HFFc6 (cell line): ENCODE measurements at regions not wholly inside any gene's neighbourhood (a gene's known extent, or its start where the extent isn't known, plus 50 kb on each side); places are given as distances from the start of the nearest gene placed in this dataset.

ENCODE experiments used
- DNase-seq: peaks from one replicate; pipeline ENCODE4 v3.0.0-alpha.2; 2018
- H3K27ac Mint-ChIP-seq: 2 replicates; pipeline ENCODE4 v1.8.0; 2020; ENCODE audit warnings: mild to moderate bottlenecking, mixed read lengths
- H3K27me3 Mint-ChIP-seq: 2 replicates; pipeline ENCODE4 v1.8.0; 2021; ENCODE audit warnings: mild to moderate bottlenecking, moderate library complexity, mixed read lengths; ENCODE audit not compliant: insufficient read depth
- H3K36me3 Mint-ChIP-seq: 2 replicates; pipeline ENCODE4 v1.8.0; 2021; ENCODE audit warnings: low read depth, mixed read lengths
- H3K4me1 Mint-ChIP-seq: 2 replicates; pipeline ENCODE4 v1.8.0; 2020; ENCODE audit warnings: low read depth, mixed read lengths
- H3K4me3 Mint-ChIP-seq: 2 replicates; pipeline ENCODE4 v1.8.0; 2020; ENCODE audit warnings: mild to moderate bottlenecking, moderate library complexity, mixed read lengths
- H3K9me3 Mint-ChIP-seq: 2 replicates; pipeline ENCODE4 v1.8.0; 2020; ENCODE audit warnings: mild to moderate bottlenecking, mixed read lengths
- TF ChIP-seq, protein P1 (sequence below): fragments of 200-600 bp; sonication (generic); IDR thresholded peaks from 2 replicates; pipeline ENCODE4 v1.5.0; 2021; ENCODE audit warnings: antibody characterized with exemption, mild to moderate bottlenecking

DNA sequence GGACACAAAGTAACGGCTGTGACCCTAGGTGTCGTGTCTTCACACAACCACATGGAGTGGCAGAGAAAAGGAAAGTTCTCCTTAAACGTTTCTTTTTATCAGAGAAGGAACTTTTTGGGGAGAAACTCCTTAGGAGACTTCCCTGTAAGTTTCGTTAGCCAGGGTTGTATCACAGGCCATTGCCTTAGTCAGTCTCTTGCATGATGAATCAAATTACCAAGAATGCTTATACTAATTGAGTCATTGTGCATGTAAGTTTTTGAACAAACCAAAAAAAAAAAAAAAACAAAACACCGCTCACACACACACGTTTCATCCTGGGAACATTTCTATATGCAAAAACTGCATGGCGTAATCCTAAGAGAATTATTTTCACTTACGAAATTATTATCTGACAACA, 150.4 kb upstream of the SATB1 start:
- DNase-seq: no peak
- H3K4me3 Mint-ChIP-seq: no peak overlapping the region
- peaks cover 4% of the 10 kb centered on the region; the same call in 1 of the 2 replicates for H3K36me3 Mint-ChIP-seq
- H3K27ac Mint-ChIP-seq: no peak overlapping the region
- TF ChIP-seq, protein P1, sequence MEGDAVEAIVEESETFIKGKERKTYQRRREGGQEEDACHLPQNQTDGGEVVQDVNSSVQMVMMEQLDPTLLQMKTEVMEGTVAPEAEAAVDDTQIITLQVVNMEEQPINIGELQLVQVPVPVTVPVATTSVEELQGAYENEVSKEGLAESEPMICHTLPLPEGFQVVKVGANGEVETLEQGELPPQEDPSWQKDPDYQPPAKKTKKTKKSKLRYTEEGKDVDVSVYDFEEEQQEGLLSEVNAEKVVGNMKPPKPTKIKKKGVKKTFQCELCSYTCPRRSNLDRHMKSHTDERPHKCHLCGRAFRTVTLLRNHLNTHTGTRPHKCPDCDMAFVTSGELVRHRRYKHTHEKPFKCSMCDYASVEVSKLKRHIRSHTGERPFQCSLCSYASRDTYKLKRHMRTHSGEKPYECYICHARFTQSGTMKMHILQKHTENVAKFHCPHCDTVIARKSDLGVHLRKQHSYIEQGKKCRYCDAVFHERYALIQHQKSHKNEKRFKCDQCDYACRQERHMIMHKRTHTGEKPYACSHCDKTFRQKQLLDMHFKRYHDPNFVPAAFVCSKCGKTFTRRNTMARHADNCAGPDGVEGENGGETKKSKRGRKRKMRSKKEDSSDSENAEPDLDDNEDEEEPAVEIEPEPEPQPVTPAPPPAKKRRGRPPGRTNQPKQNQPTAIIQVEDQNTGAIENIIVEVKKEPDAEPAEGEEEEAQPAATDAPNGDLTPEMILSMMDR: no peak
- H3K4me1 Mint-ChIP-seq: no peaks in the 10 kb centered on the region
- peaks cover 35% of the 10 kb centered on the region for H3K9me3 Mint-ChIP-seq
- peaks cover 5% of the 10 kb centered on the region for H3K27me3 Mint-ChIP-seq

DNA sequence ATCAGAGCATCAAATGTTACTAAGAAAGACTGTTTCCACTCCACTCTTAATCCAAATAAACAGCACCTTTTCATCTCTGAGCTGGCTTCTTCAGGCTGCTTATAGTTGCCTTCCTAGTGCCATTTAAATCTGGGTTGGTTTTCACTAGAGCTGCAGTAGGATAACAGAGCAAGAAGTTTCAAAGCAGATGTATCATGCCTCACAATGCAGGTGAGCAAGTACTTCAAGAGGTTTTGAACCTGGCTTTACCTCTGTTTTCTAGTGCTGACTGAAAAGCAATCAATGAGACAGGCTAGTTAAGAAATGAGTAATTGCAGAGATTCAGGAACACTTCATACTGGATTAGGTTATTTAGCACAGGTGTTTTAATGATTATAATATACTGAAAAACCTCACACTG, 147.7 kb upstream of the SATB1 start:
- Mint-ChIP-seq H3K36me3 (peaks cover 4% of the 10 kb centered on the region; the same call in 1 of the 2 replicates), H3K27me3 (peaks cover 5% of the 10 kb centered on the region), H3K27ac (no peak overlapping the region), H3K4me3 (no peak overlapping the region), H3K9me3 (peaks cover 42% of the 10 kb centered on the region), H3K4me1 (no peaks in the 10 kb centered on the region)
- DNase-seq: no peak
- TF ChIP-seq, protein P1: no peak

DNA sequence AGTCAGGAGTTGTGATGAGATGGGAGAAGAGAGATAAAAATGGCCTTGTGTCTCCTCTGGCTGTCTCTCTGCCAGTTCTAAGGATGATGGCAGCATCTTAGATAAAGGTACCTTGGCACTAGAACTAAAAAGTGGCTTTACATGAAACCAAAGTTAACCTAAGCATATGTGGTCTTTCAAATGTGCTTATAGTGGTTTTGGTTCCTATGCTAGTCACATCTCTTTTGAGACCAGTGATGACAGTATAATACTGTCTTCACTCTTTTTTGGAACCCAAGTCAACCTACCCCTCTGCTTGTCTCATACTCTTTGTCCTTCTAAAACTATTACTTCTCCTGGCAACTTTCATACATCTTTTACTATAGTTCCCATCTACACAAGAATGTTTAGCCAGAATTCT, 142.2 kb upstream of the SATB1 start:
- no peak for DNase-seq
- no peaks in the 10 kb centered on the region for H3K4me1 Mint-ChIP-seq
- H3K4me3 Mint-ChIP-seq: no peak overlapping the region
- no peak overlapping the region for H3K27ac Mint-ChIP-seq
- peaks cover 32% of the 10 kb centered on the region for H3K9me3 Mint-ChIP-seq
- no peaks in the 10 kb centered on the region for H3K36me3 Mint-ChIP-seq
- no peaks in the 10 kb centered on the region for H3K27me3 Mint-ChIP-seq
- TF ChIP-seq, protein P1: no peak

DNA sequence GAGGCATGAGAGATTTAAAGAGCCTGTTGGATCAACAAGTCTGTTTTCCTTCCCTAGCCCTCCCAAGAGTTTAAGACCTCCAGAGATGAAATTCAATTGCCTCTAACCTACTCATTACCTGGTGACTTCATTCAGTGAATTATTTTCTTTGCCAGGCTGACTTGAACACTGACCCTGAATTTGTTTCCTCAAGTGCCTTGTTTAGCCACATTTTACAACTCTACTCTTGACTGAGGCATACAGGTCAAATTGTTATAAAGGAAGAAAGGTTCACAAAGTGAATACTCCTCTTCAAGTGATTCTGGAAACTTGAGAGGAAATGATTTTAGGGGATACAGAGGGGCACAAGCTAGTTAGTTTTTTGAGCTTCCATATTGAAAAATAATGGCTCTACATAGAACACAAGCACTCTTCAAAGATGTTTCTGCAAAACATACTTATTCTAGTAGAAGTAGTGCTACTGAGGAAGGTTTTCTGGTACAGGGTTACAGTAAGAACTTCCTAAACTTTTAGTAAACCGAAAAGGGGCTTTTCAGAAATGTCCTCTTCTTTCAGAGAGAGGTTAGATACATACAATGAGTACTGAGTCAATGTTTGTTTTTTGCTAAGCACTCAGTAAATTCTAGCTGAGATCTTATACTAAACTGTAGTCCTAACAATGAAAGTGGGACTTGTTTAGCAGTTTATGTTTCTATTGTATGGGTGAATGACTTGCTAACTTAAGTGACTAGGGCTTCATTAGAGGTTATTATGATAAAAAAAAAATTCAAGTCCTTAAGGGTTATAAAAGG, 137.4 kb upstream of the SATB1 start:
- no peaks in the 10 kb centered on the region for H3K36me3 Mint-ChIP-seq
- TF ChIP-seq, protein P1: no peak
- H3K27me3 Mint-ChIP-seq: no peaks in the 10 kb centered on the region; the same call in 1 of the 2 replicates
- DNase-seq: no peak
- H3K4me3 Mint-ChIP-seq: no peak overlapping the region
- H3K9me3 Mint-ChIP-seq: peaks cover 31% of the 10 kb centered on the region
- H3K4me1 Mint-ChIP-seq: no peaks in the 10 kb centered on the region
- no peak overlapping the region for H3K27ac Mint-ChIP-seq

DNA sequence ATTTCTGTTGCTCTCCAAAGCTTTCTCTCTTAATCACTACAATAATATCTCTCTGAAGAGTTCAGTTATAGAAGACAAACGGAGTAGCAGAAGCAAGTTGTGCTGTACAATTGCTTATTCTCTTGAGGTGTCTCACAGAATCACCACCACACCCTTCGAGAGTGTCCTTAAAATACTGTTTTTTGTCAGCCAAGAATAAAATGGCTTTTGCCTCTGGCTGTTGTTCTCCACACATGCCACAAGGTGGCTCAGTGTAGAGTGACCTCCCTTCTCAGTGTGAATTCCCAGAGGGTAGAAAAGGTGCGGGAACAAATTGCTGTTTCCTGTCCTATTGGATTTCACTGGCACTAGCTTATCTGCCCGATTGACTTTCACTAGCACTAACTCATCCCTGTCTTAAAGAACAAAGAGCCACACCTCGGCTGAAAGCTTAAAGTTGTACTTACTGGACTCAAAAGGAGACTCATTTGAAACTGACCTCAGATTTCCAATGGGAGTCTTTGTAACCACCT, 134.2 kb upstream of the SATB1 start:
- Mint-ChIP-seq H3K36me3 (no peaks in the 10 kb centered on the region), H3K4me3 (no peak overlapping the region), H3K27me3 (no peaks in the 10 kb centered on the region; the same call in 1 of the 2 replicates), H3K27ac (no peak overlapping the region), H3K9me3 (peaks cover 28% of the 10 kb centered on the region), H3K4me1 (no peaks in the 10 kb centered on the region)
- DNase-seq: peak; percentile 0
- TF ChIP-seq, protein P1: peak; percentile 59
